Suprapubic skin (tissue), 4 donors: ENCODE measurements at regions not wholly inside any gene's neighbourhood (a gene's known extent, or its start where the extent isn't known, plus 50 kb on each side); places are given as distances from the start of the nearest gene placed in this dataset.

Experiments
- DNase-seq, 2 donors: peaks; one replicate each; pipeline ENCODE4 v3.0.0-alpha.2; 2019; ENCODE audit warnings: low spot score in 2 of 2
- H3K27ac ChIP-seq: fragments of 200-600 bp; sonication (generic); one replicate; pipeline ENCODE4 v1.5.1; 2019
- H3K27me3 ChIP-seq: fragments of 200-600 bp; sonication (generic); one replicate; pipeline ENCODE4 v1.5.1; 2019
- H3K36me3 ChIP-seq: fragments of 200-600 bp; sonication (generic); one replicate; pipeline ENCODE4 v1.5.1; 2019
- H3K4me1 ChIP-seq: fragments of 200-600 bp; sonication (generic); one replicate; pipeline ENCODE4 v1.5.1; 2019
- H3K4me3 ChIP-seq: fragments of 200-600 bp; sonication (generic); one replicate; pipeline ENCODE4 v1.5.1; 2019; ENCODE audit warnings: mild to moderate bottlenecking
- H3K9me3 ChIP-seq: fragments of 200-600 bp; sonication (generic); one replicate; pipeline ENCODE4 v1.5.1; 2019
- CTCF ChIP-seq, 2 donors: fragments of 200-600 bp in 1 of 2; fragments of 450-650 bp in 1 of 2; sonication (generic) in 1 of 2; IDR thresholded peaks; one replicate each; pipeline ENCODE4 v1.5.1; 2016 to 2019; ENCODE audit warnings: antibody characterized with exemption in 2 of 2, mild to moderate bottlenecking in 1 of 2, moderate library complexity in 1 of 2
- EP300 ChIP-seq: sonication (generic); formaldehyde crosslinking; IDR thresholded peaks from one replicate; pipeline ENCODE4 v1.6.1; 2017; ENCODE audit warnings: antibody characterized with exemption
- POLR2A ChIP-seq, 2 donors: fragments of 450-650 bp; IDR thresholded peaks; one replicate each; pipeline ENCODE4 v1.6.1; 2017; ENCODE audit warnings: antibody characterized with exemption in 2 of 2, mild to moderate bottlenecking in 2 of 2, moderate library complexity in 2 of 2
- POLR2AphosphoS5 ChIP-seq, 3 donors: sonication (generic); formaldehyde crosslinking; IDR thresholded peaks; one replicate each; pipeline ENCODE4 v1.6.1; 2017; ENCODE audit warnings: antibody characterized with exemption in 3 of 3
- WGBS: methylation state at CpG from one replicate; pipeline ENCODE4 v1.1.5; 2018; 5-methylcytosine and 5-hydroxymethylcytosine counted together

- 94% methylated on average over 2 of the region's 2 CpGs for WGBS
These were observed 110.2 kb upstream of the NR3C1 start for GRCh38 chr5:143513720-143514119.

GRCh38 chr5:143511736-143512135 lies 108.2 kb upstream of the NR3C1 start:
- no peak for DNase-seq
- no peaks in the 10 kb centered on the region for H3K27me3 ChIP-seq
- H3K4me1 ChIP-seq, result peaks cover 13% of the 10 kb centered on the region
- no peak for TF ChIP-seq POLR2A (IDR thresholded peaks at IDR 0.05)
- no peak for TF ChIP-seq CTCF (IDR thresholded peaks at IDR 0.05)
- H3K36me3 ChIP-seq, result no peaks in the 10 kb centered on the region
- no peak overlapping the region for H3K4me3 ChIP-seq
- H3K9me3 ChIP-seq, result no peaks in the 10 kb centered on the region
- no peak overlapping the region for H3K27ac ChIP-seq

More at GRCh38 chr5:143513720-143514119, 110.2 kb upstream of the NR3C1 start:
- DNase-seq, result no peak
- H3K27me3 ChIP-seq, result no peaks in the 10 kb centered on the region
- no peak overlapping the region for H3K27ac ChIP-seq
- no peak overlapping the region for H3K4me3 ChIP-seq
- no peaks in the 10 kb centered on the region for H3K36me3 ChIP-seq
- no peaks in the 10 kb centered on the region for H3K9me3 ChIP-seq
- TF ChIP-seq CTCF (IDR thresholded peaks at IDR 0.05) (no peak), POLR2A (IDR thresholded peaks at IDR 0.05) (no peak), EP300 (no peak), POLR2AphosphoS5 (IDR thresholded peaks at IDR 0.05) (no peak)
- H3K4me1 ChIP-seq, result peaks cover 5% of the 10 kb centered on the region

- WGBS, result 67% methylated on average over 3 of the region's 3 CpGs
- no peak for DNase-seq
These were observed 106.3 kb upstream of the NR3C1 start for GRCh38 chr5:143509758-143510221.

GRCh38 chr5:143506836-143507552 lies 103.5 kb upstream of the NR3C1 start:
- H3K27ac ChIP-seq, result no peak overlapping the region
- H3K9me3 ChIP-seq, result no peaks in the 10 kb centered on the region
- 68% methylated on average over 1 of the region's 1 CpG for WGBS
- H3K4me1 ChIP-seq, result peaks cover 18% of the 10 kb centered on the region
- no peaks in the 10 kb centered on the region for H3K36me3 ChIP-seq
- DNase-seq, result no peak
- H3K27me3 ChIP-seq, result no peaks in the 10 kb centered on the region
- no peak for TF ChIP-seq CTCF (IDR thresholded peaks at IDR 0.05)
- TF ChIP-seq EP300, result no peak
- no peak for TF ChIP-seq POLR2A (IDR thresholded peaks at IDR 0.05)
- TF ChIP-seq POLR2AphosphoS5 (IDR thresholded peaks at IDR 0.05), result no peak
- H3K4me3 ChIP-seq, result no peak overlapping the region

More at GRCh38 chr5:143509758-143510221, 106.3 kb upstream of the NR3C1 start:
- no peaks in the 10 kb centered on the region for H3K27me3 ChIP-seq
- H3K36me3 ChIP-seq, result no peaks in the 10 kb centered on the region
- peaks cover 18% of the 10 kb centered on the region for H3K4me1 ChIP-seq
- H3K9me3 ChIP-seq, result no peaks in the 10 kb centered on the region
- TF ChIP-seq POLR2AphosphoS5 (IDR thresholded peaks at IDR 0.05), result no peak
- TF ChIP-seq CTCF (IDR thresholded peaks at IDR 0.05), result no peak
- no peak for TF ChIP-seq POLR2A (IDR thresholded peaks at IDR 0.05)
- TF ChIP-seq EP300, result no peak
- H3K4me3 ChIP-seq, result no peak overlapping the region
- no peak overlapping the region for H3K27ac ChIP-seq

GRCh38 chr5:143505934-143506333 lies 102.4 kb upstream of the NR3C1 start:
- H3K4me1 ChIP-seq, result peaks cover 24% of the 10 kb centered on the region
- no peak overlapping the region for H3K4me3 ChIP-seq
- H3K36me3 ChIP-seq, result no peaks in the 10 kb centered on the region
- DNase-seq, result no peak
- H3K27ac ChIP-seq, result no peak overlapping the region
- no peaks in the 10 kb centered on the region for H3K27me3 ChIP-seq
- TF ChIP-seq EP300, result no peak
- TF ChIP-seq POLR2A (IDR thresholded peaks at IDR 0.05), result no peak
- TF ChIP-seq POLR2AphosphoS5 (IDR thresholded peaks at IDR 0.05), result no peak
- no peak for TF ChIP-seq CTCF (IDR thresholded peaks at IDR 0.05)
- H3K9me3 ChIP-seq, result no peaks in the 10 kb centered on the region
- 100% methylated on average over 1 of the region's 1 CpG for WGBS
